ENCODE measurements at regions not wholly inside any gene's neighbourhood (a gene's known extent, or its start where the extent isn't known, plus 50 kb on each side); places are given as distances from the start of the nearest gene placed in this dataset.

DNA sequence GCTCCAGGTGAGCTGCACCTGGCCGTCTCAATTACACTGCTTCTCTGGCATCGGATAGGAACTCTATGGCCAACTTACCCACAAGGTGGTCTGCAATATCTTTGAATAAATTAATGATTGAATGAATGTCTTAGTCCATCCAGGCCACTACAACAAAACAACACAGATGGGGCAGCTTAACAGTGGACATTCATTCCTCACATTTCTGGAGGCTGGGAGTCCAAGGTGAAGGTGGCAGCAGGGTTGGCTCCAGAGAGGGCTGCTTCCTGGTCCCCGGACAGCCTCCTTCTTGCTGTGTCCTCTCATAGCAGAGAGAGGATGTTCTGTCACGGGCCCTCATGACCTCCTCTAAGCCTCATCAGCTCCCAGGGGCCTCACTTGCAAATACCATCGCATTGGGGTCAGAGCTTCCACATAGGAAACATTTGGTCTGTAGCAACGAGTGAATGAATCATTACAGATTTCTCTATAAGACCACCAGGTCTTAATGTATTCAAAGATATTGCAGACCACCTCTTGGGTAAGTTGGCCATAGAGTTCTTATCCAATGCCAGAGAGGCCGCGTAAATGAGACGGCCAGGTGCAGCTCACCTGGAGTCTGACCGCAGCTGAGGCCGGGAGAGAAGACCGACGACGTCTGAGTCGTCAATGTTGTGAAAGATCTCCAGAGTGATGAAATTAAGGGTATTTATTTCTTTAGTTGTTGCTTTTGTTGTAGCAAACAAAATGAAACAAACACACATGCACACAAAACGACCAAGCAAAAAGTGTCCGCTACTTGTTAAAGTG is 182.7 kb upstream of the C14orf180 start:
- Histone ChIP-seq H4K20me1 (ENCODE audit: control insufficient read depth, insufficient read depth, low read length, poor library complexity, severe bottlenecking) (no peaks in the 10 kb centered on the region), H3K4me2 (replicated peaks; ENCODE audit: low read depth, low read length, poor library complexity, severe bottlenecking) (no peak overlapping the region), H3K36me3 (replicated peaks in 1 of 2; ENCODE audit: control extremely low read depth in 1 of 2, control insufficient read depth in 1 of 2, extremely low read depth in 1 of 2, insufficient read depth in 2 of 2, low read length in 1 of 2) (no peaks in the 10 kb centered on the region), H3K9ac (ENCODE audit: low read length) (no peak overlapping the region), H3K79me2 (ENCODE audit: control insufficient read depth, insufficient read depth, low read length) (no peaks in the 10 kb centered on the region), H3K4me1 (ENCODE audit: control insufficient read depth in 2 of 2, insufficient read depth in 2 of 2, low read length in 2 of 2) (peaks cover 37 to 48% of the 10 kb centered on the region in 2 donors), H2AFZ (ENCODE audit: insufficient read depth, low read depth, low read length, poor library complexity, severe bottlenecking) (no peak overlapping the region), H3K27ac (ENCODE audit: low read length in 2 of 2) (no peak overlapping the region), H3K27me3 (replicated peaks in 1 of 4; ENCODE audit: control extremely low read depth in 1 of 4, control insufficient read depth in 3 of 4, insufficient read depth in 4 of 4, low read length in 3 of 4) (peaks cover 0 to 5% (median 1%) of the 10 kb centered on the region in 4 experiments), H3K4me3 (ENCODE audit: control extremely low read depth in 1 of 5, extremely low read depth in 1 of 5, insufficient read depth in 1 of 5, low read depth in 2 of 5, low read length in 4 of 5) (no peak overlapping the region), H3K9me3 (ENCODE audit: control extremely low read depth in 1 of 3, control insufficient read depth in 2 of 3, insufficient read depth in 1 of 3, low read length in 2 of 3) (peaks cover 0 to 38% (median 12%) of the 10 kb centered on the region in 3 donors)
- ChIA-PET POLR2A (no interaction called here), CTCF (no interaction called here)
- H3K9me3 Mint-ChIP-seq (ENCODE audit: insufficient read depth), result peaks cover 10% of the 10 kb centered on the region
- WGBS (ENCODE audit: insufficient coverage), result 88% methylated on average over 9 of the region's 17 CpGs
- H3K4me3 Mint-ChIP-seq, result peak overlapping the region; percentile 51
- H3K4me1 Mint-ChIP-seq, result peaks cover 54% of the 10 kb centered on the region
- DNase-seq, result no peak
- no peak for TF ChIP-seq CTCF (IDR thresholded peaks at IDR 0.05)
- TF ChIP-seq EZH2 (IDR thresholded peaks at IDR 0.05; ENCODE audit: borderline replicate concordance, insufficient read depth, low read depth, low read length, poor library complexity, severe bottlenecking), result no peak
- intact Hi-C loops (cut with micrococcal nuclease), result no loop called here
- no peak overlapping the region for H3K27ac Mint-ChIP-seq
- ATAC-seq (ENCODE audit: low read depth), result no peak
- H3K27me3 Mint-ChIP-seq, result no peaks in the 10 kb centered on the region

DNA sequence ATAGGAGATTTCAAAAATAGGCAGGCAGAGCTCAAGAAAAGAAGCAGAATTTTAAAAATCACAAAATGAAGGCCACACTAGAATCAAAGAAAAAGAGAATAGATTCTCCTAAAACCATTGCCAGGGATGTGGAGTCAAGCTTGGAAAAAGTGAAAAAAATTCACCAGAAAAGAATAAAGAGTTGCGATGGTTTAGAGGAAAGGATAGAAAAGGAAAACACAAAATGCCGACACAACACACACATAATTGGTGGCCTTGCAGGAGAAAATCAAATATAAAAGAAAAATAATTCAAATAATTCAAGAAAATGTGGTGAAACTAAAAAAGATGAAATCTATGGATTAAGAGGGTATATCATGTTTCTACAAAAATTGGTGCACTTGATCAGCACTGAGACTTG is 181.6 kb upstream of the C14orf180 start:
- no peak overlapping the region for H3K4me3 Mint-ChIP-seq

More for the DNA sequence above, 181.6 kb upstream of the C14orf180 start:
- H3K4me1 Mint-ChIP-seq, result peaks cover 48% of the 10 kb centered on the region
- Histone ChIP-seq H3K9ac (ENCODE audit: low read length) (no peak overlapping the region), H3K27ac (ENCODE audit: low read length in 2 of 2) (no peak overlapping the region), H3K36me3 (replicated peaks in 1 of 2; ENCODE audit: control extremely low read depth in 1 of 2, control insufficient read depth in 1 of 2, extremely low read depth in 1 of 2, insufficient read depth in 2 of 2, low read length in 1 of 2) (no peaks in the 10 kb centered on the region), H3K79me2 (ENCODE audit: control insufficient read depth, insufficient read depth, low read length) (no peaks in the 10 kb centered on the region), H3K27me3 (replicated peaks in 1 of 4; ENCODE audit: control extremely low read depth in 1 of 4, control insufficient read depth in 3 of 4, insufficient read depth in 4 of 4, low read length in 3 of 4) (peaks cover 0 to 5% (median 0%) of the 10 kb centered on the region in 4 experiments), H4K20me1 (ENCODE audit: control insufficient read depth, insufficient read depth, low read length, poor library complexity, severe bottlenecking) (no peaks in the 10 kb centered on the region), H3K4me1 (ENCODE audit: control insufficient read depth in 2 of 2, insufficient read depth in 2 of 2, low read length in 2 of 2) (peaks cover 27 to 37% of the 10 kb centered on the region in 2 donors), H3K4me2 (replicated peaks; ENCODE audit: low read depth, low read length, poor library complexity, severe bottlenecking) (no peak overlapping the region), H2AFZ (ENCODE audit: insufficient read depth, low read depth, low read length, poor library complexity, severe bottlenecking) (no peak overlapping the region), H3K9me3 (ENCODE audit: control extremely low read depth in 1 of 3, control insufficient read depth in 2 of 3, insufficient read depth in 1 of 3, low read length in 2 of 3) (peaks cover 0 to 38% (median 12%) of the 10 kb centered on the region in 3 donors), H3K4me3 (ENCODE audit: control extremely low read depth in 1 of 5, extremely low read depth in 1 of 5, insufficient read depth in 1 of 5, low read depth in 2 of 5, low read length in 4 of 5) (no peak overlapping the region)
- ChIA-PET POLR2A (no interaction called here), CTCF (no interaction called here)
- no peak for ATAC-seq (ENCODE audit: low read depth)
- intact Hi-C loops (cut with micrococcal nuclease), result no loop called here
- no peak for DNase-seq
- H3K27me3 Mint-ChIP-seq, result peaks cover 5% of the 10 kb centered on the region
- H3K9me3 Mint-ChIP-seq (ENCODE audit: insufficient read depth), result peaks cover 10% of the 10 kb centered on the region
- no CpG with 5 or more reads among the region's 2 CpGs for WGBS (ENCODE audit: insufficient coverage)
- H3K27ac Mint-ChIP-seq, result no peak overlapping the region
- no peak for TF ChIP-seq CTCF (IDR thresholded peaks at IDR 0.05)
- no peak for TF ChIP-seq EZH2 (IDR thresholded peaks at IDR 0.05; ENCODE audit: borderline replicate concordance, insufficient read depth, low read depth, low read length, poor library complexity, severe bottlenecking)
